ENCODE measurements at regions not wholly inside any gene's neighbourhood (a gene's known extent, or its start where the extent isn't known, plus 50 kb on each side); places are given as distances from the start of the nearest gene placed in this dataset.
A peak's percentile ranks its signal among the peaks of the same experiment; 100 is the strongest.
"Not testable (repeated sequence)": the region's sequence is repeated elsewhere in the genome, so short reads cannot be mapped to it uniquely, and the experiment has no call there.

DNA sequence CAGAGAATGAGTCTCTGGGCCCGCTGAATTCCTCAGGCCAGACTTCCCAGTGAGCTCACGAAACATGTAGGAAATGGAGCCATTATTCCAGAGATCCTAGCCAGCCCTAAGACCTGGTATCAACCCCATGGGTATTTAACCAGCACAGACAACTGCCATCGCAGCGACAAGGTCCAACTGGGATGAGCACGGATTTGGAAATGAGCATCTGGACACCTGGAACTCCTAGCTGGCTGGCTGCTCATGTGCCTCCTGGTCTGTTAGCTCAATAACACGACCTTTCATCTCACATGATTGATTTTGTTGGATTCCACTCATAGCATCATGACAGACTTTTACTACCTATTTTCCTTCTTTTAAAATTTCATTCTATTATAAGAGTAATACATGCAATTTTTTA lies 51.0 kb downstream of the POU3F3 start:
- no peak for DNase-seq

DNA sequence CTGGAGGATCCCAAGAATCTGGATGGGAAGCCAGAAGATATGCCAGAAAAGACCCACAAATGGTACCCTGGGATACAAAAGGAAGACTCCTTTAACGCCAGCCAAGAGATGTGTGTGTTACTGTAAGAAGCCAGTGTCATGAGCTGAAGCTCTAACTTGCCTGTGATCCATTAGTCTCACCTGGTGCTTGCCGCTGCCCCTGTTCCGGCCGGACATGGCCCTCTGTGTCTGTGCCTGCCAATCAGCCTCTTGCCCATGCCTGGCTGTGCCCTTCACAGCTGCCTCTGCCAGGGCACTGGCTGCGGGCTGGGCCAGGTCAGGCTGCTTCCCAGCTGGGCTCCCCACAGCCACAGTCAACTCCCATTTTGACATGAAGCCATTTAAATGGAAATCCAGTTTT lies 55.4 kb downstream of the POU3F3 start:
- no peak for DNase-seq

DNA sequence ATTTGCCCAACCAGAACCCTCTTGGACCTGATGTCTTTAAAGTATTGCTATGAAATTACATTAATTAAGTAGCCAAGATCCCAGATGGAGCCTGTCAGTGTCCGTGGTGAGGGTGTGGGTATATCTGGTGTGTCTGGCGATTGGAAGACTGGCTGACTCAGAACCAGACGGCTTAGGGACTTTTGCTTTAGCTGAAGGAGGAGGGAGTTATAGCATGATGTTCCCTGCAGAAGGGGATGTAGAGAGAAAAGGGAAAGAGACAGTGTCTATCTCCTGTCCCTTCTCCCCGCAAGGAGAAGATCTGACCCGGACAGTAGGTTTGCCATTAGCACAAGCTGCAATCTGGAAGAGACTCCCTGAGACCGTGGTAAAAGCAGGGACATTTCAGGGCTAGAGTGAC lies 60.6 kb downstream of the POU3F3 start:
- DNase-seq, result no peak

GRCh38 chr2:104915107-104915793 lies 61.3 kb downstream of the POU3F3 start:
- DNase-seq, result no peak

GRCh38 chr2:104919127-104919526 lies 65.2 kb downstream of the POU3F3 start:
- DNase-seq, result no peak

DNA sequence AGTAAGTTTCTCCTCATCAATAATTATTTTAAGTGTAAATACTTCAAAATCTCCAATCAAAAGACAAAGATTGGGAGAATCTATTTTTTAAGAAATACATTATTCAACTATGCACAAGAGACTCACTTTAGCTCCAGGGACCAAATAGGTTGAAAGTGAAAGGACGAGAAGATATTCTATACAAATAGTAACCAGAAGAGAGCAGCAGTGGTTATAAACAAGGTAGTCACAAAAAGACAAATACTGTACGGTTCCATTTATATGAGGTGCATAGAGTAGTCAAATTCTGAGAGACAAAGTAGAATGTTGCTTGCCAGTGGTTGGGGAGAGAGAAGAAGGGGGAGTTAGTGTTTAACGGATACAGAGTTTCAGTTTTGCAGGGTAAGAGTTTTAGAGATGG lies 69.8 kb downstream of the POU3F3 start:
- DNase-seq, result no peak

DNA sequence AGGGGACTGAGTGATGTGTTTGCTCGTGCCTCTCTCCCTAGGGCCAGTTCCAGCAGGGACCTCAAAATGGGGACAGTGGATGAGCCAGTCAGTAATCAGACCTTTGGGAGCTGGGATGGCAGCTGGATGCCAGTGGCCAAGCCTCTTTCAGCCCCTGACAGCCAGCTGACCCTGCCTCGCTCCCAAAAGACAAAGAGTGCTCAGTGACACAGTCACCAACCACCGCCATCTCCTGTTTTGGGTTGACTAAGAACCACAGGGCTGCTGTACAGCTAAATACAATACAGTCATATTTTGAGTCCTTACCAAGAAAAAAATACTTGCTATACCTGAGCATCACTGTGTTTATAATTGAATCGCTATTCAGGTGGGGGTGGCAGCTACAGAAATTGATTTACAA lies 75.7 kb downstream of the POU3F3 start:
- DNase-seq, result no peak

DNA sequence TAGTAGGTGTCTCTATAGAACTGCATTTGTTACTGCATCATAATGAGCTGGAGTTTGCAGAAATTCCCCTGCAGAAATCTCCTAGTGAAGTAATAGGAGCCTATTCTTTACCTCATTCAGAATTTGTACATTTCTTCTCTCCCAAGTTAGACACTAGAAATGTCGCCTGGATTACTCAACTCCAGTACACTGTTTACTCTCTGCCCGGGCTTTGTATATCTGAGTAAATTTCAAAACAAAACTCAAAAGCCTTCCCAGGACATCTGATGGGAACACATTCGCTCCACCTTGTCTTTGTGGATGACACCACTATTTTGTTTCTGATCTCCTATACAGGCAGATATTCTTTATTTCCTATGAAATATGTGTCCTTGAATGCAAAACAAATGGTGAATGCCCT lies 76.8 kb downstream of the POU3F3 start:
- no peak for DNase-seq

- DNase-seq, result no peak
Observed at GRCh38 chr2:104932243-104932642, 78.3 kb downstream of the POU3F3 start.

- DNase-seq, result no peak
Observed at GRCh38 chr2:104933151-104933917, 79.4 kb downstream of the POU3F3 start.

GRCh38 chr2:104936527-104936926 lies 82.6 kb downstream of the POU3F3 start:
- DNase-seq, result no peak

- no peak for DNase-seq
Observed at GRCh38 chr2:104938231-104938941, 84.5 kb downstream of the POU3F3 start.

- no peak for DNase-seq
Observed at GRCh38 chr2:104939570-104940217, 85.8 kb downstream of the POU3F3 start.

GRCh38 chr2:104944495-104944894 lies 90.6 kb downstream of the POU3F3 start:
- peak; percentile 1 for DNase-seq

- DNase-seq, result no peak
Observed at GRCh38 chr2:104945121-104945520, 91.2 kb downstream of the POU3F3 start.

DNA sequence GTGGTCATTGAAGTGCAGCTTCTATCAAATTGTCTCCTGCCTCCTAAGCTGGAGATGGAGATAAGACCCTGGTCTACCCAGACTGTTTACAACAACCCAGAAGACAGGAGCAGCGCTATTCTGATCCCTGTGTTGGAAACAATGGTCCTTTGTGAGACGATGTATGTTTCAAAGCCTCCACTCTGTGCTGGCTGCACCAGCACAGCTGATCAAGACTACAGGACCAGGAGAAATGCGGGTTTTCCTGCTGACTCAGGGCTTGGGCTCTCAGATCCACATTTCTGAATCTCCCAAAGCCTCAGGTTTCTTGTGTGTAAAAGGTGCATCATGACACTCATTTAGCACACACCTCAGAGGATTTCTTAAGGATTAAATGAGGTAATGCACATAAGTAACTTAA lies 92.0 kb downstream of the POU3F3 start:
- DNase-seq, result no peak

DNA sequence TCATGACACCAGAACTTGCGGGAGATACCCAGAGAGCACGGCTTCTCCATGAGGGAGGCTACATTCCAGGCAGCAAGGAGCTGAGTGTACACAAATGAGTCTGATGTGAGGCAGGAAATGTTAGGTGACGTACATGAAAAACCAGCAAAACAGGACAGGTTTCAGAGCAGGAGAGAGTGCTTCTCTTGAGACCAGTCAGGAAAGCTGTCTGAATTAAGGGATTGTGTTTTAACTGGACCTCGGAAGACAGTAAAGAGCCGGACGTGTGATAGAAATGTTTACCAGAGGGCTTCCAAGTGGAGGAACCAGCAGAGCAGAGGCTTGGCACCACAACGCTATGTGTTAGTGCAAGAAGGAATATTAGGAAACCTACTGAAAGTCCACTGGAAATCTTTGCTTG lies 90.4 kb upstream of the MRPS9 start:
- DNase-seq, result not testable (repeated sequence)

GRCh38 chr2:104952976-104953375 lies 84.9 kb upstream of the MRPS9 start:
- DNase-seq, result no peak

- no peak for DNase-seq
Observed at GRCh38 chr2:104965900-104966299, 72.0 kb upstream of the MRPS9 start.

DNA sequence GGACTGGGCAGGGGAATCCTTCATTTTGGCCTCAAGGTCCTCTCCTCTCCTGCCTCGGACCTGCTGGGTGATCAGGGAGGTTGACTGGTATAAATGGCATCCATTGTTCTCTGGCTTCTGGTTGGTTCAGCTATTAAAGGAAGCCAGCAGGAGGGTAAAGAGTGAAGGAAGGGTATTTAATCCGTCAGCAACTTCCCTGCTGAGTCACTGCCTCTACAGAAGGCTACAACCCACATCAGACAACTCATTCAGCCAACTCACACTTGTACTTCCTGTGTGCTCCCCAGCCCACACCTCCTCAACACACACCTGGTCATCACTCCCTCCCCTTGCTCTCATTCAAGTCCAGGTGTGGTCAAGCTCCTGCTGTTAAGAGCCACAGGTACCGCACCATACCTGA lies 68.3 kb upstream of the MRPS9 start:
- DNase-seq, result no peak

GRCh38 chr2:104975371-104975770 lies 62.5 kb upstream of the MRPS9 start:
- no peak for DNase-seq

- no peak for DNase-seq
Observed at GRCh38 chr2:104975851-104976250, 62.0 kb upstream of the MRPS9 start.

DNA sequence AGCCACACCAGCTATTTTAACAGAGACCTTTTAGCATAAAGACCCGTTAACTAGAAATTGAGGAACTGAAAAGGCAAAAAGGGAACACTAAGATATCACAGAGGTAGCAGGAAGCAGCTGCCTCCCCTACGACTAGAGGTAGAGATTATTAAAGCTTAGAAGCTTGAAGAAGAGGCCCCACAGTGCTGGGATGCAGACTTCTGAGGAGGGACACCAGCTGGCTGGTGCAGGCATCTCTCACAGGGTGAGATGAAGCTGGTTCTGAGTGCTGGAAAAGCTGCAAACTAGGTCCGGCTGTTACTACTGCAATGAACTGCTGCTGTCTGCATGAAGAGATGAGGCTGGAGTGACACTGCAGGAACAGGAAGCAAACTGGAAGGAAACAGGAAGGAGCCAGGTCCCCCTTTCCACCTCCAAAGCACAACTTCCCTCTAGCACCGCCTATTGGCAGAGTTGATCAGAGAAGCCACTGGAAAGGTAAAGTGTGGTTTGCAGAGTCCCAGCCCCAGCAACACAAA lies 61.2 kb upstream of the MRPS9 start:
- DNase-seq, result no peak

Data from NCI-H2107 (cell line).